Tibial nerve (tissue), 4 donors: ENCODE measurements at regions not wholly inside any gene's neighbourhood (a gene's known extent, or its start where the extent isn't known, plus 50 kb on each side); places are given as distances from the start of the nearest gene placed in this dataset.

ENCODE experiments used
- EP300 ChIP-seq, 2 donors: sonication (generic); formaldehyde crosslinking; IDR thresholded peaks; one replicate each; pipeline ENCODE4 v1.6.1; 2017; ENCODE audit warnings: antibody characterized with exemption in 2 of 2, mild to moderate bottlenecking in 1 of 2
- POLR2A ChIP-seq, 2 donors: fragments of 450-650 bp; IDR thresholded peaks; one replicate each; pipeline ENCODE4 v1.6.1; 2017; ENCODE audit warnings: antibody characterized with exemption in 2 of 2, mild to moderate bottlenecking in 2 of 2, moderate library complexity in 2 of 2
- TF ChIP-seq, protein P1 (sequence below), 5 experiments: fragments of 200-600 bp in 3 of 5; fragments of 450-650 bp in 2 of 5; sonication (generic) in 3 of 5; IDR thresholded peaks; one replicate each; pipeline ENCODE4 v1.5.1; 2016 to 2019; ENCODE audit warnings: antibody characterized with exemption in 5 of 5, mild to moderate bottlenecking in 3 of 5, moderate library complexity in 2 of 5

GRCh38 chr5:7976411-7977190 lies 107.7 kb downstream of the MTRR start:
- TF ChIP-seq EP300 (IDR thresholded peaks at IDR 0.05), result no peak
- TF ChIP-seq POLR2A (IDR thresholded peaks at IDR 0.05), result no peak
- TF ChIP-seq, protein P1, sequence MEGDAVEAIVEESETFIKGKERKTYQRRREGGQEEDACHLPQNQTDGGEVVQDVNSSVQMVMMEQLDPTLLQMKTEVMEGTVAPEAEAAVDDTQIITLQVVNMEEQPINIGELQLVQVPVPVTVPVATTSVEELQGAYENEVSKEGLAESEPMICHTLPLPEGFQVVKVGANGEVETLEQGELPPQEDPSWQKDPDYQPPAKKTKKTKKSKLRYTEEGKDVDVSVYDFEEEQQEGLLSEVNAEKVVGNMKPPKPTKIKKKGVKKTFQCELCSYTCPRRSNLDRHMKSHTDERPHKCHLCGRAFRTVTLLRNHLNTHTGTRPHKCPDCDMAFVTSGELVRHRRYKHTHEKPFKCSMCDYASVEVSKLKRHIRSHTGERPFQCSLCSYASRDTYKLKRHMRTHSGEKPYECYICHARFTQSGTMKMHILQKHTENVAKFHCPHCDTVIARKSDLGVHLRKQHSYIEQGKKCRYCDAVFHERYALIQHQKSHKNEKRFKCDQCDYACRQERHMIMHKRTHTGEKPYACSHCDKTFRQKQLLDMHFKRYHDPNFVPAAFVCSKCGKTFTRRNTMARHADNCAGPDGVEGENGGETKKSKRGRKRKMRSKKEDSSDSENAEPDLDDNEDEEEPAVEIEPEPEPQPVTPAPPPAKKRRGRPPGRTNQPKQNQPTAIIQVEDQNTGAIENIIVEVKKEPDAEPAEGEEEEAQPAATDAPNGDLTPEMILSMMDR (IDR thresholded peaks at IDR 0.05), result no peak
